PC-3 (cell line): ENCODE measurements at regions not wholly inside any gene's neighbourhood (a gene's known extent, or its start where the extent isn't known, plus 50 kb on each side); places are given as distances from the start of the nearest gene placed in this dataset.

ENCODE experiments used
- ATAC-seq: fragments of 200-7000 bp; cut with Tn5 transposase; 2 replicates; pipeline ENCODE4 v1.9.1; 2020; ENCODE audit warnings: mild to moderate bottlenecking, moderate library complexity
- BruUV-seq: library from RNA; stranded (reverse); fragments of 400-500 nt; replicated peaks from 2 replicates; lab custom pipeline; 2021; lab: Mats Ljungman, UMichigan
- CTCF ChIA-PET: fragments of 300-600 bp; sonication (Branson Sonifier 250); formaldehyde crosslinking; loops from one replicate; lab custom pipeline; 2022; ENCODE audit warnings: antibody characterized with exemption; lab: Charles Lee
- POLR2A ChIA-PET: fragments of 300-600 bp; sonication (Branson Sonifier 250); formaldehyde crosslinking; loops from one replicate; lab custom pipeline; 2022; ENCODE audit warnings: antibody characterized with exemption; ENCODE audit not compliant: unreplicated experiment; lab: Charles Lee
- DNase-seq: peaks from one replicate; pipeline ENCODE4 v3.0.0-alpha.2; 2015
- H2AFZ ChIP-seq: fragments of 300-600 bp; sonication (generic); 2 replicates; pipeline ENCODE4 v1.6.0; 2016; ENCODE audit warnings: antibody characterized with exemption, low read length
- H3F3A ChIP-seq: fragments of 300-600 bp; sonication (generic); one replicate; pipeline ENCODE4 v1.6.0; 2017; ENCODE audit warnings: antibody characterized with exemption, low read length, control low read depth, mild to moderate bottlenecking; ENCODE audit not compliant: unreplicated experiment
- H3K27ac ChIP-seq: fragments of 300-600 bp; sonication (generic); 2 replicates; pipeline ENCODE4 v1.5.1; 2016; ENCODE audit warnings: mild to moderate bottlenecking, low read length
- H3K27me3 ChIP-seq: fragments of 300-600 bp; sonication (generic); 2 replicates; pipeline ENCODE4 v1.6.1; 2016; ENCODE audit warnings: low read length, mixed read lengths
- H3K36me3 ChIP-seq: fragments of 300-600 bp; sonication (generic); 2 replicates; pipeline ENCODE4 v1.6.1; 2016; ENCODE audit warnings: low read depth, mixed run types, low read length, mixed read lengths
- H3K4me1 ChIP-seq: fragments of 300-600 bp; sonication (generic); 2 replicates; pipeline ENCODE4 v1.5.1; 2016; ENCODE audit warnings: low read length; ENCODE audit not compliant: insufficient read depth
- H3K4me2 ChIP-seq: fragments of 300-600 bp; sonication (generic); 2 replicates; pipeline ENCODE4 v1.6.0; 2016; ENCODE audit warnings: low read length
- H3K4me3 ChIP-seq: fragments of 300-600 bp; sonication (generic); 2 replicates; pipeline ENCODE4 v1.5.1; 2016; ENCODE audit warnings: mild to moderate bottlenecking, low read length, mixed read lengths
- H3K79me2 ChIP-seq: fragments of 300-600 bp; sonication (generic); 2 replicates; pipeline ENCODE4 v1.6.1; 2017; ENCODE audit warnings: low read length, mixed read lengths
- H3K9ac ChIP-seq: fragments of 300-600 bp; sonication (generic); 2 replicates; pipeline ENCODE4 v1.6.0; 2016; ENCODE audit warnings: mild to moderate bottlenecking, low read length
- H3K9me2 ChIP-seq: fragments of 300-600 bp; sonication (generic); replicated peaks from 2 replicates; pipeline ENCODE4 v1.6.1; 2016; ENCODE audit warnings: mixed run types, low read length, mixed read lengths
- H3K9me3 ChIP-seq: fragments of 300-600 bp; sonication (generic); 2 replicates; pipeline ENCODE4 v1.6.1; 2016; ENCODE audit warnings: low read length, mixed read lengths
- H4K20me1 ChIP-seq: fragments of 300-600 bp; sonication (generic); 2 replicates; pipeline ENCODE4 v1.6.1; 2016; ENCODE audit warnings: low read length, mixed read lengths
- CTCF ChIP-seq: fragments of 300-600 bp; sonication (generic); conservative IDR thresholded peaks from 2 replicates; pipeline ENCODE4 v1.5.1; 2017; ENCODE audit warnings: antibody characterized with exemption, low read depth, mild to moderate bottlenecking, low read length
- EZH2 ChIP-seq: fragments of 300-600 bp; sonication (generic); IDR thresholded peaks from one replicate; pipeline ENCODE4 v1.6.1; 2017; ENCODE audit warnings: antibody characterized with exemption, mild to moderate bottlenecking, low read length; ENCODE audit not compliant: unreplicated experiment
- EZH2phosphoT487 ChIP-seq: fragments of 300-600 bp; sonication (generic); IDR thresholded peaks from 2 replicates; pipeline ENCODE4 v1.6.1; 2018; ENCODE audit warnings: mild to moderate bottlenecking, antibody characterized with exemption, low read length, borderline replicate concordance
- intact Hi-C: fragments of 100-400 bp; cut with micrococcal nuclease; formaldehyde crosslinking; loops from 2 replicates; pipeline ENCODE4 v1.9.0; 2023

- no peak for DNase-seq
- intact Hi-C loops, result no loop called here
Observed at GRCh38 chr7:152544971-152545619, 109.3 kb upstream of the KMT2C start.

GRCh38 chr7:152544481-152544927 is 108.7 kb upstream of the KMT2C start:
- Histone ChIP-seq H3K27ac (no peak overlapping the region), H3K79me2 (no peaks in the 10 kb centered on the region), H3K4me2 (no peak overlapping the region), H3K4me1 (no peaks in the 10 kb centered on the region), H3K9me3 (no peaks in the 10 kb centered on the region), H3K9ac (no peak overlapping the region), H3K27me3 (no peaks in the 10 kb centered on the region), H3K4me3 (no peak overlapping the region), H4K20me1 (no peaks in the 10 kb centered on the region), H3K36me3 (no peaks in the 10 kb centered on the region), H3K9me2 (no peaks in the 10 kb centered on the region), H3F3A (no peaks in the 10 kb centered on the region), H2AFZ (no peak overlapping the region)
- ChIA-PET POLR2A (no interaction called here), CTCF (no interaction called here)
- no peak for TF ChIP-seq CTCF
- TF ChIP-seq EZH2, result no peak
- no peak for TF ChIP-seq EZH2phosphoT487
- ATAC-seq (no peak), DNase-seq (no peak)
- intact Hi-C loops, result no loop called here
- BruUV-seq, result no TSS peak

More at GRCh38 chr7:152544971-152545619, 109.3 kb upstream of the KMT2C start:
- Histone ChIP-seq H3K27ac (no peak overlapping the region), H3K9me3 (no peaks in the 10 kb centered on the region), H3K4me2 (no peak overlapping the region), H3K4me1 (no peaks in the 10 kb centered on the region), H3F3A (no peaks in the 10 kb centered on the region), H4K20me1 (no peaks in the 10 kb centered on the region), H3K36me3 (no peaks in the 10 kb centered on the region), H3K27me3 (no peaks in the 10 kb centered on the region), H3K9me2 (no peaks in the 10 kb centered on the region), H3K79me2 (no peaks in the 10 kb centered on the region), H3K9ac (no peak overlapping the region), H2AFZ (no peak overlapping the region), H3K4me3 (no peak overlapping the region)
- CTCF ChIA-PET, result no interaction called here
- no TSS peak for BruUV-seq
- ATAC-seq, result no peak
- TF ChIP-seq CTCF (no peak), EZH2 (no peak), EZH2phosphoT487 (no peak)
- POLR2A ChIA-PET, result interaction anchor here (0.6 kb wide), 1 partner anchor 127 kb away, joined by 3 read pairs; no protein-coding TSS in a partner anchor

DNA sequence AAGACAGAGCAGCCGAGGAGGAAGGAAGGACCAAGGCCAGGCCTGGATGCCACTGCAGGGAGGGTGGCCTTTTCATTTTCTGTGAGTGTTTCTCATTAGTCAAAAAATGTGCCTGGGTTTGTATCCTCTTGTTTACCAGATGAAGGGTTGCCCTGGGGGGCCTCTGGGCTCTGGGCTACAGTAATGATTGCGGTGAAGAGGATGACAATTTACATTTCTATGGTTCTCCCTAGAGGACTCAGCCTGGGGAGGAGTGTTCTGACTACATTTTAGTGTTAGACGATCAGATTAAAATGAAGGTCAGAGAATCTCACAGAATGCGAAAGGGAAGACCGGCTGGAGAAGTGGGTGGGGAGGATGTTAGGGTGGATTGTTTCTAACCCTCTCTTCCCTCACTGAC is 108.0 kb upstream of the KMT2C start:
- Histone ChIP-seq H3K4me2 (no peak overlapping the region), H3K36me3 (no peaks in the 10 kb centered on the region), H3K27ac (no peak overlapping the region), H2AFZ (no peak overlapping the region), H3K9me3 (no peaks in the 10 kb centered on the region), H3K9me2 (no peaks in the 10 kb centered on the region), H3K9ac (no peak overlapping the region), H3F3A (no peaks in the 10 kb centered on the region), H3K4me1 (no peaks in the 10 kb centered on the region), H3K27me3 (no peaks in the 10 kb centered on the region), H3K4me3 (no peak overlapping the region), H4K20me1 (no peaks in the 10 kb centered on the region), H3K79me2 (no peaks in the 10 kb centered on the region)
- BruUV-seq, result no TSS peak
- ATAC-seq (no peak), DNase-seq (no peak)
- no peak for TF ChIP-seq EZH2
- no peak for TF ChIP-seq EZH2phosphoT487
- TF ChIP-seq CTCF, result no peak
- CTCF ChIA-PET, result no interaction called here
- POLR2A ChIA-PET, result no interaction called here
- intact Hi-C loops, result no loop called here
